ENCODE measurements at regions not wholly inside any gene's neighbourhood (a gene's known extent, or its start where the extent isn't known, plus 50 kb on each side); places are given as distances from the start of the nearest gene placed in this dataset.

GRCh38 chr14:22315336-22315735 lies 273.7 kb downstream of the DAD1 start:
- Histone ChIP-seq H2AFZ (no peak overlapping the region), H3K36me3 (ENCODE audit: low read depth) (no peaks in the 10 kb centered on the region), H3K9ac (no peak overlapping the region), H3K27ac (no peak overlapping the region), H3F3A (ENCODE audit: insufficient read depth) (no peaks in the 10 kb centered on the region), H3K4me3 (no peak overlapping the region), H3K27me3 (replicated peaks; ENCODE audit: insufficient read depth) (peaks cover 27% of the 10 kb centered on the region), H3K4me2 (ENCODE audit: unreplicated experiment) (no peak overlapping the region), H4K20me1 (ENCODE audit: insufficient read depth) (no peaks in the 10 kb centered on the region), H3K9me2 (ENCODE audit: insufficient read depth) (no peaks in the 10 kb centered on the region), H3K4me1 (ENCODE audit: insufficient read depth) (no peaks in the 10 kb centered on the region), H3K79me2 (ENCODE audit: insufficient read depth) (no peaks in the 10 kb centered on the region), H3K9me3 (ENCODE audit: low read depth) (no peaks in the 10 kb centered on the region)
- peak; percentile 8 for DNase-seq
- WGBS, 2 experiments (ENCODE audit: low coverage in 1 of 2, low lambda C conversion rate in 2 of 2, missing lambda C conversion rate in 2 of 2): 20 to 26% methylated on average over 3 of the region's 3 CpGs
- TF ChIP-seq EZH2phosphoT487 (IDR thresholded peaks at IDR 0.05; ENCODE audit: insufficient read depth, low read depth) (no peak), EZH2 (IDR thresholded peaks at IDR 0.05; ENCODE audit: insufficient read depth, poor library complexity, severe bottlenecking) (no peak)
- in situ Hi-C loops (cut with MboI): no loop called here

- Histone ChIP-seq H3K9me3 (ENCODE audit: low read depth) (no peaks in the 10 kb centered on the region), H3K9me2 (ENCODE audit: insufficient read depth) (no peaks in the 10 kb centered on the region), H3K4me1 (ENCODE audit: insufficient read depth) (no peaks in the 10 kb centered on the region), H3K4me2 (ENCODE audit: unreplicated experiment) (no peak overlapping the region), H3K36me3 (ENCODE audit: low read depth) (no peaks in the 10 kb centered on the region), H2AFZ (no peak overlapping the region), H3K27ac (no peak overlapping the region), H3F3A (ENCODE audit: insufficient read depth) (no peaks in the 10 kb centered on the region), H4K20me1 (ENCODE audit: insufficient read depth) (no peaks in the 10 kb centered on the region), H3K27me3 (replicated peaks; ENCODE audit: insufficient read depth) (peaks cover 27% of the 10 kb centered on the region), H3K79me2 (ENCODE audit: insufficient read depth) (no peaks in the 10 kb centered on the region), H3K4me3 (no peak overlapping the region), H3K9ac (no peak overlapping the region)
- TF ChIP-seq EZH2phosphoT487 (IDR thresholded peaks at IDR 0.05; ENCODE audit: insufficient read depth, low read depth): no peak
- no peak for TF ChIP-seq EZH2 (IDR thresholded peaks at IDR 0.05; ENCODE audit: insufficient read depth, poor library complexity, severe bottlenecking)
- 18 to 22% methylated on average over 6 of the region's 6 CpGs for WGBS, 2 experiments (ENCODE audit: low coverage in 1 of 2, low lambda C conversion rate in 2 of 2, missing lambda C conversion rate in 2 of 2)
- in situ Hi-C loops (cut with MboI): no loop called here
- DNase-seq: peak; percentile 71
These were observed 274.7 kb downstream of the DAD1 start for GRCh38 chr14:22314183-22314820.

DNA sequence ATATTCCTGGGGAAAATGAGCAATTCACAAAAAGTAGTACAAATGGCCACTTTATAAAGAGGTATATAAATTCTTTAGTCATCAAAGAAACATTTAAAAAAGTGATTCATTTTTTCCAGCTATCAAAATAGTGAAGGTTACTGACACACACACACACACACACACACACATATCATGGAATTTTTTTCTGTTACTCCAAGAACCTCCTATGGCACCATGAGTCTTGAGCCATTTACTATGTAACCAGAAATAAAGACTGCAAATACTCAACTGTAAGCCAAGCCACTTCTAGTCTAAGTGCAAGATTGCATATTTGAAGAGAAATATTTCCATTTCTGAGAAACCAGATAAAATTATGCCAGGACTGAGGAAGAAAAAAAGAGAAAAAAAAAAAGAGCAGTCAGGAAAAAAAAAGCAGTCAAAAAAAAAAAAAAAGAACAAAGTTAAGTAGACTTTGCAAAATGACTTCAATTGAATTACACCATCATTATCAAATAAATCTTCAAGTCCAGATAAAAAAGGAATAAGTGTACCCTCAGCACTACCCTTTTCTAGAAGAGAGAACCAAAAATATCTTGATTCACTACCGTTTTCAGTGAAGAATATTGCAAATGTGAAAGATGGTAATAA lies 275.7 kb downstream of the DAD1 start:
- H3F3A ChIP-seq (ENCODE audit: insufficient read depth): no peaks in the 10 kb centered on the region
- no peak overlapping the region for H3K9ac ChIP-seq
- in situ Hi-C loops (cut with MboI): no loop called here
- peaks cover 19% of the 10 kb centered on the region for H3K27me3 ChIP-seq (replicated peaks; ENCODE audit: insufficient read depth)
- no peak overlapping the region for H3K4me2 ChIP-seq (ENCODE audit: unreplicated experiment)
- H2AFZ ChIP-seq: no peak overlapping the region
- 12 to 17% methylated on average over 1 of the region's 1 CpG for WGBS, 2 experiments (ENCODE audit: low coverage in 1 of 2, low lambda C conversion rate in 2 of 2, missing lambda C conversion rate in 2 of 2)
- H3K9me2 ChIP-seq (ENCODE audit: insufficient read depth): no peaks in the 10 kb centered on the region
- no peaks in the 10 kb centered on the region for H3K4me1 ChIP-seq (ENCODE audit: insufficient read depth)
- no peak overlapping the region for H3K27ac ChIP-seq
- H4K20me1 ChIP-seq (ENCODE audit: insufficient read depth): no peaks in the 10 kb centered on the region
- H3K79me2 ChIP-seq (ENCODE audit: insufficient read depth): no peaks in the 10 kb centered on the region
- TF ChIP-seq EZH2phosphoT487 (IDR thresholded peaks at IDR 0.05; ENCODE audit: insufficient read depth, low read depth) (no peak), EZH2 (IDR thresholded peaks at IDR 0.05; ENCODE audit: insufficient read depth, poor library complexity, severe bottlenecking) (no peak)
- H3K36me3 ChIP-seq (ENCODE audit: low read depth): no peaks in the 10 kb centered on the region
- peak; percentile 17 for DNase-seq
- no peak overlapping the region for H3K4me3 ChIP-seq
- H3K9me3 ChIP-seq (ENCODE audit: low read depth): no peaks in the 10 kb centered on the region

DNA sequence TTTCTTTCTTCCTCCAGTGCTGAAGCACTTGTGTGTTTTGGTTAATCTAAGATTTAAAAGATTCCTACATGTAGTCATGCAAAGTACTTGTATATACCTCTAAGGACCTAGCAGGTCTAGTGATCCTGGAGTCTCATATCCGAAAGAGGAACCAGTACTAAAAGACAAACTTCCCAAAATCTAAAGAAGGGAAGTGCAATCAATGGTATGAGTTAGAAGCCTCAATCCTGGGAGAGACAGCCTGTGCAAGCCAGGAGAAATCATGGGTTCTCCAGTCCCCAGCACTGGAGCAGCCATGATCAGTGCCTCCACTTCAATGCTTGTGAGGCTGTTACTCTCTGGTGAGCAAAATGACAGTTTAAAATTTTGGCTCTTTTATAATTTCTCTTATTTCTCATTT lies 277.4 kb downstream of the DAD1 start:
- H3K79me2 ChIP-seq (ENCODE audit: insufficient read depth): no peaks in the 10 kb centered on the region
- no peak overlapping the region for H3K27ac ChIP-seq
- TF ChIP-seq EZH2phosphoT487 (IDR thresholded peaks at IDR 0.05; ENCODE audit: insufficient read depth, low read depth) (no peak), EZH2 (IDR thresholded peaks at IDR 0.05; ENCODE audit: insufficient read depth, poor library complexity, severe bottlenecking) (no peak)
- no peaks in the 10 kb centered on the region for H4K20me1 ChIP-seq (ENCODE audit: insufficient read depth)
- no peaks in the 10 kb centered on the region for H3K9me2 ChIP-seq (ENCODE audit: insufficient read depth)
- no peak for DNase-seq
- no peak overlapping the region for H2AFZ ChIP-seq
- H3K4me3 ChIP-seq: no peak overlapping the region
- no peak overlapping the region for H3K4me2 ChIP-seq (ENCODE audit: unreplicated experiment)
- no peak overlapping the region for H3K9ac ChIP-seq
- H3K4me1 ChIP-seq (ENCODE audit: insufficient read depth): no peaks in the 10 kb centered on the region
- WGBS, 2 experiments (ENCODE audit: low coverage in 1 of 2, low lambda C conversion rate in 2 of 2, missing lambda C conversion rate in 2 of 2): 61 to 83% methylated on average over 1 of the region's 1 CpG
- H3K9me3 ChIP-seq (ENCODE audit: low read depth): no peaks in the 10 kb centered on the region
- H3K36me3 ChIP-seq (ENCODE audit: low read depth): no peaks in the 10 kb centered on the region
- H3K27me3 ChIP-seq (replicated peaks; ENCODE audit: insufficient read depth): peaks cover 17% of the 10 kb centered on the region
- H3F3A ChIP-seq (ENCODE audit: insufficient read depth): no peaks in the 10 kb centered on the region
- in situ Hi-C loops (cut with MboI): no loop called here

All from GM23248 (cell line).